GM21367 (cell line): ENCODE measurements at regions not wholly inside any gene's neighbourhood (a gene's known extent, or its start where the extent isn't known, plus 50 kb on each side); places are given as distances from the start of the nearest gene placed in this dataset.
"Not testable (repeated sequence)": the region's sequence is repeated elsewhere in the genome, so short reads cannot be mapped to it uniquely, and the experiment has no call there.

Experiments
- ATAC-seq: cut with Tn5 transposase; IDR thresholded peaks from one replicate; pipeline ENCODE4 v1.9.1; 2021; ENCODE audit not compliant: unreplicated experiment

GRCh38 chr16:76713191-76713590 lies 436.0 kb downstream of the CNTNAP4 start:
- ATAC-seq = no peak

GRCh38 chr16:76716251-76716650 lies 439.1 kb downstream of the CNTNAP4 start:
- not testable (repeated sequence) for ATAC-seq

- ATAC-seq = no peak
These were observed 447.0 kb downstream of the CNTNAP4 start for GRCh38 chr16:76724181-76724580.

- no peak for ATAC-seq
These were observed 452.3 kb downstream of the CNTNAP4 start for GRCh38 chr16:76729525-76729924.

- no peak for ATAC-seq
These were observed 455.7 kb downstream of the CNTNAP4 start for GRCh38 chr16:76732894-76733293.

- ATAC-seq = no peak
These were observed 449.4 kb upstream of the MON1B start for GRCh38 chr16:76741623-76742022.

- ATAC-seq = no peak
These were observed 442.3 kb upstream of the MON1B start for GRCh38 chr16:76748461-76749348.

- no peak for ATAC-seq
These were observed 441.1 kb upstream of the MON1B start for GRCh38 chr16:76749780-76750375.

- no peak for ATAC-seq
These were observed 435.5 kb upstream of the MON1B start for GRCh38 chr16:76755496-76755895.

- ATAC-seq = no peak
These were observed 434.6 kb upstream of the MON1B start for GRCh38 chr16:76756423-76756822.

- no peak for ATAC-seq
These were observed 434.0 kb upstream of the MON1B start for GRCh38 chr16:76756951-76757350.

GRCh38 chr16:76766538-76766937 lies 424.5 kb upstream of the MON1B start:
- ATAC-seq = no peak

- ATAC-seq = no peak
These were observed 422.7 kb upstream of the MON1B start for GRCh38 chr16:76768316-76768715.

GRCh38 chr16:76768948-76769347 lies 422.0 kb upstream of the MON1B start:
- ATAC-seq = no peak

GRCh38 chr16:76771216-76771615 lies 419.8 kb upstream of the MON1B start:
- no peak for ATAC-seq

- ATAC-seq = no peak
These were observed 413.1 kb upstream of the MON1B start for GRCh38 chr16:76777721-76778465.

GRCh38 chr16:76780556-76780955 lies 410.4 kb upstream of the MON1B start:
- ATAC-seq = no peak

GRCh38 chr16:76784530-76784929 lies 406.5 kb upstream of the MON1B start:
- no peak for ATAC-seq

- ATAC-seq = no peak
These were observed 403.6 kb upstream of the MON1B start for GRCh38 chr16:76787394-76787793.

GRCh38 chr16:76791151-76791550 lies 399.8 kb upstream of the MON1B start:
- no peak for ATAC-seq

GRCh38 chr16:76796416-76796815 lies 394.6 kb upstream of the MON1B start:
- ATAC-seq = no peak

GRCh38 chr16:76796978-76797377 lies 394.0 kb upstream of the MON1B start:
- no peak for ATAC-seq
